ENCODE measurements at regions not wholly inside any gene's neighbourhood (a gene's known extent, or its start where the extent isn't known, plus 50 kb on each side); places are given as distances from the start of the nearest gene placed in this dataset.

DNA sequence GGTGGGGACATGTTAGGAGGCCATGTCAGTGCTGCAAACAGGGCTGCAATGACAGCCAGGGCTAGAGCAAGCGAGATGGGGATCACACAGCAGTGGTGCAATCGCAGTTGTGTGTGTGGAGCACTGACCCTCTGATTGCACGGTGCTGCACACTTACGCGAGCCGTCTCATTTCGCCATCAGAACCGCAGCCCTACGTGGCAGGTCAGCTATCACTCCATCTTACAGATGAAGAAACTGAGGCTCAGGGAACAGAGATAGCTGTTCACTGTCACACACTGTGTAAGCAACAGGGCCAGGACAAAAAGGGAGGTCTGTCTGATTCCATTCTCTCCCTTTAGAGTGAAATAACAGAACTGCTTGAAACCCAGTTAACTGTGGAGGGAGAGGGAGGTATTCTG is 104.8 kb upstream of the SLC45A1 start:
- no peak for ATAC-seq
- TF ChIP-seq SNAI2 (CRISPR knock-in tag; IDR thresholded peaks at IDR 0.05): no peak
- no peak for TF ChIP-seq POU6F1 (CRISPR knock-in tag; IDR thresholded peaks at IDR 0.05; ENCODE audit: borderline replicate concordance, low read depth)

DNA sequence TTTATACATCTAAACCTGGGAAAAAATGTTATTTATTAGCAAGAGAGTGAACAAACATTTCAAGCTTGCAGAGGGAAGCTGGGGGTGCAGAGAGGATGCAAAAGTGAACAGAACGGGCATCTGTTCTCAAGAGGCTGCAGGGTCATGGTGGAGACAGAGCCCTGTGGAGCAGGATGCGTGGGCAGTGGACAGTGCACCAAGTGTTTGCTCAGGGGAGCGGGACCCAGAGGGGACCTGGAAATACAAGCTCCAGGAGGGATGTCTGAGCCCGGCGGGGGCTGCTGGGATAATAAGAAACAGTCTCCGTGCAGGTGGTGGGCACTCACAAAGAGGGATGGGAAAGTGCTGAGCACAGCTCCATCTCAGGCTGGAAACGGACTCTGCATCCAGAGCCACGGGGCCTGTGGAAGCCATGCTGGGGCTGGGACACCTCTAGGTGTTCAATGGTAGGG is 105.3 kb upstream of the SLC45A1 start:
- ATAC-seq: peak; percentile 29
- no peak for TF ChIP-seq ZNF70 (CRISPR knock-in tag; IDR thresholded peaks at IDR 0.05)
- no peak for TF ChIP-seq POU6F1 (CRISPR knock-in tag; IDR thresholded peaks at IDR 0.05; ENCODE audit: borderline replicate concordance, low read depth)
- no peak for TF ChIP-seq GLIS3 (CRISPR knock-in tag; IDR thresholded peaks at IDR 0.05)
- TF ChIP-seq ZNF565 (CRISPR knock-in tag; conservative IDR thresholded peaks at IDR 0.05; ENCODE audit: low read depth): no peak
- TF ChIP-seq PPARA (CRISPR knock-in tag; IDR thresholded peaks at IDR 0.05; ENCODE audit: borderline replicate concordance): no peak
- no peak for TF ChIP-seq RARB (CRISPR knock-in tag; IDR thresholded peaks at IDR 0.05)

DNA sequence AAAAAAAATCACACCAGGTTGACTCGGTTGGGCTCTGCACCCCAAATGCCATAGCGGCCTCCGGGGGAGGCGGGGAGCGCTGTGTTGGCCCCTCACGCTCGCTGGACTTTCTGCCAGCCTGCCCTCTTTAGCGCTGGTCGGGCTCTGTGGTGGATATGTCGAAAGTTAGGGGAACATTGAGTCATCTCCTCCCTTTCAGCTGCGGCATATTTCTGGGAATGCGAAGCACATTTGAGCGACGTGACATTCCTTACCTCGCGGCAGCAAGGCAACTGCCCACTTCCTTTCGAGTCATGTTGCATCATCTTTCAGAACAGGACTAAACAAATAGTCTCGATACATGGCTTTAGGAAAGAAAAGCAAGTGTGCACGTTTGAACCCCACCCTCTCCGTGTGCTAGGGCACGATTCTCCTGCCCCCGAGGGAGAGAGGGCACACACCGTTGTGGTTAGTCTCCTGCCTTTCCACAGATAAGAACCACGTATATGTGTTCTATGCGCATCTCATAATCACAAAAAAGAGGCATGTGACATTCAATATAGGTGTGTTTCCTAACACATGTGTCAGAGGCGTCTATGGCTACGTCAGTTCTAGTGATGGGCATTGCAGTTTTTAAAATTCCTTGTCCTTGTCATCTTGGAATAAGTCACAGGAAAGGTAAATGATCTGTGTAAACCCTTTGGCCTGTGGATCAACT is 105.9 kb upstream of the SLC45A1 start:
- ATAC-seq: peak; percentile 94

DNA sequence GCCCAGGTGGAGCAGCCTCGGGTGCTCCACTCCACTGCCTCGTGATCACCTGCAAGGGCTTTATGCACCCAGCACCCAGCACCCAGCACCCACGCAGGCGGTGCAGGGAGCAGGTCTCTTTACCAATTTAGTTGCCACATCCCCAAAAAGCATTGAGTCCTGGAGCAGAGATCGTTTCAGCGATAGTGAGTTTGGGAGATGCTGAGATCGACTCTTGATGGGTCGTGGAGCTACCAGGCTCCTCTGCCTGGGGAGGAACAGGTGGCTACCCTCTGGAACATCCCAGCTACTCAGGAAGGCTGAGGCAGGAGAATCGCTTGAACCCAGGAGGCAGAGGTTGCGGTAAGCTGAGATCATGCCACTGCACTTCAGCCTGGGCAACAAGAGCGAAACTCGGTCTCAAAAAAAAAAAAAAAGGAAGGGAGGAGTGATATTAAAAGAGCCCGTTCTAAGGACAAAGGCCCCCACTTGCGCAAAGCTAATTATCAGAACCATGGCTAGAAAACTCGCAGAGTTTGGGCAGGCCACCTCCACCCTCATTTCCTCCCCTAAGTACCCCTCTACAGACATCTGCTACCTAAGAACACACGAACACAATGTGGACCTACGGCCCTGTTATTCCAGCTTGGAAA is 106.5 kb upstream of the SLC45A1 start:
- peak; percentile 49 for ATAC-seq
- no peak for TF ChIP-seq ZC3H10 (CRISPR knock-in tag; IDR thresholded peaks at IDR 0.05)
- no peak for TF ChIP-seq OSR1 (CRISPR knock-in tag; IDR thresholded peaks at IDR 0.05)
- no peak for TF ChIP-seq ARNTL (CRISPR knock-in tag; IDR thresholded peaks at IDR 0.05; ENCODE audit: borderline replicate concordance, low read depth)
- TF ChIP-seq ZNF8 (CRISPR knock-in tag; IDR thresholded peaks at IDR 0.05): no peak
- TF ChIP-seq PPARA (CRISPR knock-in tag; IDR thresholded peaks at IDR 0.05; ENCODE audit: borderline replicate concordance): no peak
- TF ChIP-seq CSDC2 (CRISPR knock-in tag; IDR thresholded peaks at IDR 0.05): no peak
- TF ChIP-seq RARB (CRISPR knock-in tag; IDR thresholded peaks at IDR 0.05): no peak
- TF ChIP-seq ZFP30 (CRISPR knock-in tag; IDR thresholded peaks at IDR 0.05): no peak
- no peak for TF ChIP-seq POU6F1 (CRISPR knock-in tag; IDR thresholded peaks at IDR 0.05; ENCODE audit: borderline replicate concordance, low read depth)
- TF ChIP-seq SNAI2 (CRISPR knock-in tag; IDR thresholded peaks at IDR 0.05): no peak
- no peak for TF ChIP-seq ZNF565 (CRISPR knock-in tag; conservative IDR thresholded peaks at IDR 0.05; ENCODE audit: low read depth)
- no peak for TF ChIP-seq ISL1 (CRISPR knock-in tag; IDR thresholded peaks at IDR 0.05)
- TF ChIP-seq TSHZ2 (CRISPR knock-in tag; IDR thresholded peaks at IDR 0.05): no peak

More for the DNA sequence above, 105.9 kb upstream of the SLC45A1 start:
- TF ChIP-seq GLIS3 (CRISPR knock-in tag; IDR thresholded peaks at IDR 0.05): no peak
- TF ChIP-seq BACH2 (CRISPR knock-in tag; IDR thresholded peaks at IDR 0.05; ENCODE audit: borderline replicate concordance): no peak
- no peak for TF ChIP-seq ZFP30 (CRISPR knock-in tag; IDR thresholded peaks at IDR 0.05)
- TF ChIP-seq ZNF565 (CRISPR knock-in tag; conservative IDR thresholded peaks at IDR 0.05; ENCODE audit: low read depth): no peak
- TF ChIP-seq TSHZ2 (CRISPR knock-in tag; IDR thresholded peaks at IDR 0.05): no peak
- TF ChIP-seq, protein P1, sequence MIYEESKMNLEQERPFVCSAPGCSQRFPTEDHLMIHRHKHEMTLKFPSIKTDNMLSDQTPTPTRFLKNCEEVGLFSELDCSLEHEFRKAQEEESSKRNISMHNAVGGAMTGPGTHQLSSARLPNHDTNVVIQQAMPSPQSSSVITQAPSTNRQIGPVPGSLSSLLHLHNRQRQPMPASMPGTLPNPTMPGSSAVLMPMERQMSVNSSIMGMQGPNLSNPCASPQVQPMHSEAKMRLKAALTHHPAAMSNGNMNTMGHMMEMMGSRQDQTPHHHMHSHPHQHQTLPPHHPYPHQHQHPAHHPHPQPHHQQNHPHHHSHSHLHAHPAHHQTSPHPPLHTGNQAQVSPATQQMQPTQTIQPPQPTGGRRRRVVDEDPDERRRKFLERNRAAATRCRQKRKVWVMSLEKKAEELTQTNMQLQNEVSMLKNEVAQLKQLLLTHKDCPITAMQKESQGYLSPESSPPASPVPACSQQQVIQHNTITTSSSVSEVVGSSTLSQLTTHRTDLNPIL (CRISPR knock-in tag; IDR thresholded peaks at IDR 0.05; ENCODE audit: low read depth): no peak

All from SK-N-SH treated with all-trans-retinoic acid at 6 μM for 48 hours (cell line).